Tibial nerve (tissue), 4 donors: ENCODE measurements at regions not wholly inside any gene's neighbourhood (a gene's known extent, or its start where the extent isn't known, plus 50 kb on each side); places are given as distances from the start of the nearest gene placed in this dataset.

ENCODE experiments used
- CTCF ChIP-seq, 5 experiments: fragments of 200-600 bp in 3 of 5; fragments of 450-650 bp in 2 of 5; sonication (generic) in 3 of 5; IDR thresholded peaks; one replicate each; pipeline ENCODE4 v1.5.1; 2016 to 2019; ENCODE audit warnings: antibody characterized with exemption in 5 of 5, mild to moderate bottlenecking in 3 of 5, moderate library complexity in 2 of 5
- EP300 ChIP-seq, 2 donors: sonication (generic); formaldehyde crosslinking; IDR thresholded peaks; one replicate each; pipeline ENCODE4 v1.6.1; 2017; ENCODE audit warnings: antibody characterized with exemption in 2 of 2, mild to moderate bottlenecking in 1 of 2
- POLR2A ChIP-seq, 2 donors: fragments of 450-650 bp; IDR thresholded peaks; one replicate each; pipeline ENCODE4 v1.6.1; 2017; ENCODE audit warnings: antibody characterized with exemption in 2 of 2, mild to moderate bottlenecking in 2 of 2, moderate library complexity in 2 of 2

- TF ChIP-seq POLR2A (IDR thresholded peaks at IDR 0.05) = no peak
- TF ChIP-seq CTCF (IDR thresholded peaks at IDR 0.05) = no peak
- TF ChIP-seq EP300 (IDR thresholded peaks at IDR 0.05) = no peak
Measured at GRCh38 chr6:170091000-170091638, 199.8 kb downstream of the DLL1 start.
